Hepatocyte (in vitro differentiated cells): ENCODE measurements at regions not wholly inside any gene's neighbourhood (a gene's known extent, or its start where the extent isn't known, plus 50 kb on each side); places are given as distances from the start of the nearest gene placed in this dataset.

Experiments
- CTCF ChIP-seq: fragments of 200-600 bp; sonication (generic); IDR thresholded peaks from 2 replicates; pipeline ENCODE4 v1.5.1; 2016; ENCODE audit warnings: antibody characterized with exemption, mild to moderate bottlenecking; ENCODE audit not compliant: poor library complexity
- EZH2phosphoT487 ChIP-seq: fragments of 200-600 bp; sonication (generic); IDR thresholded peaks from one replicate; pipeline ENCODE4 v1.6.1; 2018; ENCODE audit warnings: antibody characterized with exemption, mild to moderate bottlenecking, low read depth, moderate library complexity; ENCODE audit not compliant: unreplicated experiment, severe bottlenecking

GRCh38 chr7:109915670-109916069 lies 1175.3 kb upstream of the LRRN3 start:
- no peak for TF ChIP-seq CTCF
- no peak for TF ChIP-seq EZH2phosphoT487
